ENCODE measurements at regions not wholly inside any gene's neighbourhood (a gene's known extent, or its start where the extent isn't known, plus 50 kb on each side); places are given as distances from the start of the nearest gene placed in this dataset.

DNA sequence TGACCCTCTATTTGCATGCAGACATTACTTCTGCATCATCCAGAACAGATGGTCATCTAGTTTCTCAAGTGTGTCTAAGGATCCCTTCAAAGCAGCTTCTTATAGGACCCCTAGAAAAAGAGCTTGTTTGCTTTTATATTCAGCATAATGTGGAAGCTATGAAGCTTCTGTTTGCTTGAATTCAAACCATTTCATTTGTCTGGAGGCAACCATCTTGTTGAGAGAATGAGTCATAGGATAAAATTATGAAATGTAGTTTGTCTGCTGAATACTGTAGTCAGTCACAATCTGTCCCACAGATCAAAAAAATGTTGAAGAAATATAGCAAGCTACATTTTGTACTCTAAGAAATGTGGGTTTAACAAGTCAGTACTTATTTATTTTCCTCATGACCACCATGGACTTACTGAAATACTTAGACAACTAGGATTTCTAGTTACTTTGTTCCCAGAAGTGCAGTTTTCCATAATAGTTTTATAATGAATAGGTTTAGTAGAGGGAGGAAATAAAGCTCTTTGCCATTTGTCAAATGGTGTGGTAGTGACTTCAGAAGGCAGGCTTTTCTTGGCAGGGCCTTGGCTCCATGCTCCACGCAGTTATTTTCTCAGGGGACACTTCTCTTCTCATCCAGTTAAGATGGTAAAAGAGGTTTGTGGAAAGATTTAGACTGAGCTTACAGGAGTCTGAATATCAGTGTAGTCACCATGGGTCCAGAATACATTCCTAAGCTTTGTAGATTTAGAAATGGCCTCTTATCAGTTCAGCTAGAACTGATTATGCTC, 74.8 kb upstream of the DEPDC1 start:
- H3K4me1 ChIP-seq, result no peaks in the 10 kb centered on the region
- H3K4me3 ChIP-seq, result no peak overlapping the region
- TF ChIP-seq, protein P1, sequence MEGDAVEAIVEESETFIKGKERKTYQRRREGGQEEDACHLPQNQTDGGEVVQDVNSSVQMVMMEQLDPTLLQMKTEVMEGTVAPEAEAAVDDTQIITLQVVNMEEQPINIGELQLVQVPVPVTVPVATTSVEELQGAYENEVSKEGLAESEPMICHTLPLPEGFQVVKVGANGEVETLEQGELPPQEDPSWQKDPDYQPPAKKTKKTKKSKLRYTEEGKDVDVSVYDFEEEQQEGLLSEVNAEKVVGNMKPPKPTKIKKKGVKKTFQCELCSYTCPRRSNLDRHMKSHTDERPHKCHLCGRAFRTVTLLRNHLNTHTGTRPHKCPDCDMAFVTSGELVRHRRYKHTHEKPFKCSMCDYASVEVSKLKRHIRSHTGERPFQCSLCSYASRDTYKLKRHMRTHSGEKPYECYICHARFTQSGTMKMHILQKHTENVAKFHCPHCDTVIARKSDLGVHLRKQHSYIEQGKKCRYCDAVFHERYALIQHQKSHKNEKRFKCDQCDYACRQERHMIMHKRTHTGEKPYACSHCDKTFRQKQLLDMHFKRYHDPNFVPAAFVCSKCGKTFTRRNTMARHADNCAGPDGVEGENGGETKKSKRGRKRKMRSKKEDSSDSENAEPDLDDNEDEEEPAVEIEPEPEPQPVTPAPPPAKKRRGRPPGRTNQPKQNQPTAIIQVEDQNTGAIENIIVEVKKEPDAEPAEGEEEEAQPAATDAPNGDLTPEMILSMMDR (IDR thresholded peaks at IDR 0.05), result no peak
- H3K9me3 ChIP-seq, result no peaks in the 10 kb centered on the region
- no peak for DNase-seq
- no peak for ATAC-seq
- no peak overlapping the region for H3K27ac ChIP-seq
- WGBS, 3 donors, result 16 to 22% (median 16%) methylated on average over 1 of the region's 1 CpG
- intact Hi-C loops (cut with DNase I), result no loop called here
- no peaks in the 10 kb centered on the region for H3K27me3 ChIP-seq (ENCODE audit: insufficient read depth in 3 of 3, low read length in 2 of 3)
- no peaks in the 10 kb centered on the region for H3K36me3 ChIP-seq (ENCODE audit: insufficient read depth in 1 of 2, low read depth in 1 of 2)

DNA sequence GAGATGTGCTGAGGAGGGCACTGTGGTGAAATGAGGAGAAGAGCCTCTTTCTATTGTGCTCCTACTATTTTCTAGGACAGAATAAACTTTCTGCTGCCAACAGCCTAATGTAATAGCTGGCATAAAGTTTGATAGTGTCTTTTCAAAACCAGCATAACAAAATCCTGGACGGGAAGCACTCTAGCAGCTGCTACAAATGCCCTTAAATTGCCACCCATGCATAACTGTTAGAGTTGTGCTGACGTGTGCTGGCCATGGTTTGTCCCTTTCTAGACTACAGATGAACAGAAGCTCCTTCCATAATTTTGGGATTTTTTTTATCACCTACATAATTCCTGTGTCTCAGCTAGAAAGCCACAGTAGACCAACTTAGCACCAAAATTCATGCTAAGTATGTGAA, 88.5 kb upstream of the DEPDC1 start:
- WGBS, 3 donors, result 11 to 25% (median 18%) methylated on average over 2 of the region's 2 CpGs

GRCh38 chr1:68586766-68587165, 89.9 kb upstream of the DEPDC1 start:
- ATAC-seq (no peak), DNase-seq (no peak)
- intact Hi-C loops (cut with DNase I), result no loop called here
- TF ChIP-seq, protein P1 (IDR thresholded peaks at IDR 0.05), result no peak
- no peak overlapping the region for H3K27ac ChIP-seq
- no peak overlapping the region for H3K4me3 ChIP-seq
- no peaks in the 10 kb centered on the region for H3K9me3 ChIP-seq
- no peaks in the 10 kb centered on the region for H3K27me3 ChIP-seq (ENCODE audit: insufficient read depth in 3 of 3, low read length in 2 of 3)
- H3K4me1 ChIP-seq, result no peaks in the 10 kb centered on the region
- no peaks in the 10 kb centered on the region for H3K36me3 ChIP-seq (ENCODE audit: insufficient read depth in 1 of 2, low read depth in 1 of 2)

More for the DNA sequence above, 88.5 kb upstream of the DEPDC1 start:
- no peak overlapping the region for H3K4me3 ChIP-seq
- no peaks in the 10 kb centered on the region for H3K9me3 ChIP-seq
- ATAC-seq (no peak), DNase-seq (no peak)
- H3K27ac ChIP-seq, result no peak overlapping the region
- H3K27me3 ChIP-seq (ENCODE audit: insufficient read depth in 3 of 3, low read length in 2 of 3), result no peaks in the 10 kb centered on the region
- H3K36me3 ChIP-seq (ENCODE audit: insufficient read depth in 1 of 2, low read depth in 1 of 2), result no peaks in the 10 kb centered on the region
- H3K4me1 ChIP-seq, result no peaks in the 10 kb centered on the region
- intact Hi-C loops (cut with DNase I), result no loop called here
- TF ChIP-seq, protein P1 (IDR thresholded peaks at IDR 0.05), result no peak

DNA sequence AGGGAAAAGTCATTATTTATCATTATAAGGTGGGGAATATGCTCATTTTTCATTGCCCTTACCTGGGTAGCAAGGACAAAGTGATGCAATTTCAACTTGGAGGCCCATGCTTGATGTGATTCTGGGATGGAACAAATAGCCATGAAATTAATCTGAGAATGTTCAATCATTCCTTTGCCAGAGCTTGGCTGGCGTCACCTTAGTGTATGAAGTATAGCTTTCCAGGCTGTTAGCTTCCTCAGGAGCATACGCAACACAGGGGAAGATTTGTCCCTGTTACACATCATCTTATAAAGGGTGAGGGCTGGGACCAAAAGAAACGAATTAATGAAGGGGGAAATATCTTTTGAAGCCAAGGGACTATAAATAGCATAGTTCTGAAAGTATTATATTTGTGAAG, 91.4 kb upstream of the DEPDC1 start:
- ATAC-seq (no peak), DNase-seq (no peak)
- TF ChIP-seq, protein P1 (IDR thresholded peaks at IDR 0.05), result no peak

GRCh38 chr1:68590473-68590872, 93.6 kb upstream of the DEPDC1 start:
- no peaks in the 10 kb centered on the region for H3K9me3 ChIP-seq
- DNase-seq (no peak), ATAC-seq (no peak)
- intact Hi-C loops (cut with DNase I), result no loop called here
- H3K4me1 ChIP-seq, result no peaks in the 10 kb centered on the region
- no peak overlapping the region for H3K4me3 ChIP-seq
- no peak overlapping the region for H3K27ac ChIP-seq
- WGBS, 3 donors, result 91 to 97% (median 96%) methylated on average over 1 of the region's 1 CpG
- TF ChIP-seq, protein P1 (IDR thresholded peaks at IDR 0.05), result no peak
- no peaks in the 10 kb centered on the region for H3K36me3 ChIP-seq (ENCODE audit: insufficient read depth in 1 of 2, low read depth in 1 of 2)
- no peaks in the 10 kb centered on the region for H3K27me3 ChIP-seq (ENCODE audit: insufficient read depth in 3 of 3, low read length in 2 of 3)

More for the DNA sequence above, 91.4 kb upstream of the DEPDC1 start:
- H3K4me3 ChIP-seq, result no peak overlapping the region
- no peaks in the 10 kb centered on the region for H3K36me3 ChIP-seq (ENCODE audit: insufficient read depth in 1 of 2, low read depth in 1 of 2)
- H3K27me3 ChIP-seq (ENCODE audit: insufficient read depth in 3 of 3, low read length in 2 of 3), result no peaks in the 10 kb centered on the region
- no peaks in the 10 kb centered on the region for H3K9me3 ChIP-seq
- no peak overlapping the region for H3K27ac ChIP-seq
- intact Hi-C loops (cut with DNase I), result no loop called here
- WGBS, 3 donors, result 42 to 53% (median 43%) methylated on average over 3 of the region's 3 CpGs
- H3K4me1 ChIP-seq, result no peaks in the 10 kb centered on the region

Measured in psoas muscle (tissue), 7 donors.